Keratinocyte (primary cell): ENCODE measurements at regions not wholly inside any gene's neighbourhood (a gene's known extent, or its start where the extent isn't known, plus 50 kb on each side); places are given as distances from the start of the nearest gene placed in this dataset.
"Not testable (repeated sequence)": the region's sequence is repeated elsewhere in the genome, so short reads cannot be mapped to it uniquely, and the experiment has no call there.

Experiments
- DNase-seq: peaks from one replicate; pipeline ENCODE4 v3.0.0-alpha.2; 2011; ENCODE audit warnings: low read depth, missing footprints, low spot score
- FAIRE-seq: peaks from 2 replicates; lab custom pipeline; 2011; peaks lifted over from hg19 to GRCh38; lab: Jason Lieb, UNC
- H2AFZ ChIP-seq: 2 replicates; pipeline ENCODE4 v1.6.0; 2012; ENCODE audit warnings: low read length, control low read depth, inconsistent platforms; ENCODE audit not compliant: control insufficient read depth
- H3K27ac ChIP-seq: 2 replicates; pipeline ENCODE4 v1.5.1; 2011; ENCODE audit warnings: low read length; ENCODE audit not compliant: control insufficient read depth, insufficient read depth
- H3K27me3 ChIP-seq: 3 replicates; pipeline ENCODE4 v1.6.0; 2011; ENCODE audit warnings: low read length; ENCODE audit not compliant: control insufficient read depth, insufficient read depth; ENCODE audit errors: extremely low read depth
- H3K36me3 ChIP-seq, 2 experiments: 2 replicates in 1 of 2; 3 replicates in 1 of 2; pipeline ENCODE4 v1.5.1; 2011; ENCODE audit warnings: low read length in 2 of 2, mild to moderate bottlenecking in 1 of 2; ENCODE audit not compliant: control insufficient read depth in 2 of 2, insufficient read depth in 2 of 2; ENCODE audit errors: extremely low read depth in 1 of 2
- H3K4me1 ChIP-seq: 3 replicates; pipeline ENCODE4 v1.5.1; 2011; ENCODE audit warnings: low read length; ENCODE audit not compliant: control insufficient read depth, insufficient read depth; ENCODE audit errors: extremely low read depth
- H3K4me2 ChIP-seq: 3 replicates; pipeline ENCODE4 v1.6.0; 2011; ENCODE audit warnings: low read depth, low read length; ENCODE audit not compliant: control insufficient read depth, insufficient read depth; ENCODE audit errors: extremely low read depth
- H3K4me3 ChIP-seq, 3 experiments: fragments of 200-600 bp in 1 of 3; sonication (generic) in 1 of 3; 2 replicates in 2 of 3; 3 replicates in 1 of 3; pipeline ENCODE4 v1.5.1; 2011 to 2016; ENCODE audit warnings: low read length in 3 of 3, mild to moderate bottlenecking in 3 of 3, control low read depth in 2 of 3, inconsistent platforms in 1 of 3, low read depth in 1 of 3, mixed read lengths in 1 of 3, mixed run types in 1 of 3, moderate library complexity in 1 of 3; ENCODE audit not compliant: control insufficient read depth in 2 of 3, insufficient read depth in 2 of 3; ENCODE audit errors: extremely low read depth in 1 of 3
- H3K79me2 ChIP-seq: 2 replicates; pipeline ENCODE4 v1.6.0; 2012; ENCODE audit warnings: low read length; ENCODE audit not compliant: control insufficient read depth, insufficient read depth
- H3K9ac ChIP-seq: 3 replicates; pipeline ENCODE4 v1.6.0; 2011; ENCODE audit warnings: low read length; ENCODE audit not compliant: control insufficient read depth, insufficient read depth; ENCODE audit errors: extremely low read depth
- H3K9me1 ChIP-seq: 3 replicates; pipeline ENCODE4 v1.6.0; 2011; ENCODE audit warnings: low read length; ENCODE audit not compliant: control insufficient read depth, insufficient read depth; ENCODE audit errors: extremely low read depth
- H3K9me3 ChIP-seq: 2 replicates; pipeline ENCODE4 v1.5.1; 2012; ENCODE audit warnings: low read depth, low read length; ENCODE audit not compliant: control insufficient read depth
- H4K20me1 ChIP-seq: 3 replicates; pipeline ENCODE4 v1.6.0; 2011; ENCODE audit warnings: low read length; ENCODE audit not compliant: control insufficient read depth, insufficient read depth; ENCODE audit errors: extremely low read depth
- EZH2 ChIP-seq: IDR thresholded peaks from one replicate; pipeline ENCODE4 v1.6.1; 2012; ENCODE audit warnings: inconsistent platforms, mild to moderate bottlenecking, low read length, moderate library complexity
- dilution Hi-C: fragments of 300-500 bp; cut with MboI; formaldehyde crosslinking; loops from one replicate; pipeline ENCODE4 v1.7.0; 2020; ENCODE audit warnings: low sequenced_read_pairs; ENCODE audit not compliant: extremely low pct_ligation_motif_present
- TF ChIP-seq, protein P1 (sequence below), 3 experiments: IDR thresholded peaks in 1 of 3; conservative IDR thresholded peaks in 1 of 3; optimal IDR thresholded peaks in 1 of 3; 2 replicates in 2 of 3; 3 replicates in 1 of 3; pipeline versions ENCODE3 to v1.5.1; 2011; ENCODE audit warnings: low read length in 3 of 3, mild to moderate bottlenecking in 3 of 3, moderate library complexity in 2 of 3, control low read depth in 1 of 3, inconsistent platforms in 1 of 3; ENCODE audit not compliant: insufficient read depth in 2 of 3; ENCODE audit errors: extremely low read depth in 1 of 3

DNA sequence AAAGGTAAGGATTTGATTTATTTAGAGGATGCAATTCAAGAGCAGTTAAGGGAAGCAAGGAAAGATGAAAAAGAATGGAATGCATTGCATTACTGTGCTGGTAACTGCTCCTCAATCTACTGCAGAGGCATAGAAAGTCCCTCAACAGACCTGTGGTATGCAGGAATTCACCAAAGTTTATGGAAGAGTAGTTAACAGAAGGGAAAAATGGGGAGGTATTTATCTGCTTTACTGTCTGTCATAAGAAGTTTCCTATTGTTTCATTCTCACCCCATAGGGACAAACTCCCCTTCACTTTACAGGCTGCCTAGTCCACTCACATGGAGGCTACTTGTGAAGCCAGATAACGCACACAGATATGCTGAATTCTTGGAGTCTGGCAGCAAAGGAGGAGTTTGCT, 354.9 kb upstream of the SPRY2 start:
- no peaks in the 10 kb centered on the region for H3K27me3 ChIP-seq
- H3K9ac ChIP-seq: no peak overlapping the region
- no peak overlapping the region for H3K4me3 ChIP-seq
- H3K4me1 ChIP-seq: no peaks in the 10 kb centered on the region
- no peaks in the 10 kb centered on the region for H3K36me3 ChIP-seq
- no peaks in the 10 kb centered on the region for H3K9me3 ChIP-seq
- H2AFZ ChIP-seq: no peak overlapping the region
- H3K9me1 ChIP-seq: no peaks in the 10 kb centered on the region
- DNase-seq (no peak), FAIRE-seq (no peak)
- no peak overlapping the region for H3K27ac ChIP-seq
- H3K79me2 ChIP-seq: no peaks in the 10 kb centered on the region
- TF ChIP-seq, protein P1, sequence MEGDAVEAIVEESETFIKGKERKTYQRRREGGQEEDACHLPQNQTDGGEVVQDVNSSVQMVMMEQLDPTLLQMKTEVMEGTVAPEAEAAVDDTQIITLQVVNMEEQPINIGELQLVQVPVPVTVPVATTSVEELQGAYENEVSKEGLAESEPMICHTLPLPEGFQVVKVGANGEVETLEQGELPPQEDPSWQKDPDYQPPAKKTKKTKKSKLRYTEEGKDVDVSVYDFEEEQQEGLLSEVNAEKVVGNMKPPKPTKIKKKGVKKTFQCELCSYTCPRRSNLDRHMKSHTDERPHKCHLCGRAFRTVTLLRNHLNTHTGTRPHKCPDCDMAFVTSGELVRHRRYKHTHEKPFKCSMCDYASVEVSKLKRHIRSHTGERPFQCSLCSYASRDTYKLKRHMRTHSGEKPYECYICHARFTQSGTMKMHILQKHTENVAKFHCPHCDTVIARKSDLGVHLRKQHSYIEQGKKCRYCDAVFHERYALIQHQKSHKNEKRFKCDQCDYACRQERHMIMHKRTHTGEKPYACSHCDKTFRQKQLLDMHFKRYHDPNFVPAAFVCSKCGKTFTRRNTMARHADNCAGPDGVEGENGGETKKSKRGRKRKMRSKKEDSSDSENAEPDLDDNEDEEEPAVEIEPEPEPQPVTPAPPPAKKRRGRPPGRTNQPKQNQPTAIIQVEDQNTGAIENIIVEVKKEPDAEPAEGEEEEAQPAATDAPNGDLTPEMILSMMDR (optimal IDR thresholded peaks at IDR 0.05 in 1 of 3, IDR thresholded peaks at IDR 0.05 in 1 of 3, conservative IDR thresholded peaks at IDR 0.05 in 1 of 3; ENCODE audit: extremely low read depth in 1 of 3, insufficient read depth in 2 of 3, low read length in 3 of 3): no peak
- TF ChIP-seq EZH2: no peak
- no peak overlapping the region for H3K4me2 ChIP-seq
- dilution Hi-C loops: no loop called here
- no peaks in the 10 kb centered on the region for H4K20me1 ChIP-seq

DNA sequence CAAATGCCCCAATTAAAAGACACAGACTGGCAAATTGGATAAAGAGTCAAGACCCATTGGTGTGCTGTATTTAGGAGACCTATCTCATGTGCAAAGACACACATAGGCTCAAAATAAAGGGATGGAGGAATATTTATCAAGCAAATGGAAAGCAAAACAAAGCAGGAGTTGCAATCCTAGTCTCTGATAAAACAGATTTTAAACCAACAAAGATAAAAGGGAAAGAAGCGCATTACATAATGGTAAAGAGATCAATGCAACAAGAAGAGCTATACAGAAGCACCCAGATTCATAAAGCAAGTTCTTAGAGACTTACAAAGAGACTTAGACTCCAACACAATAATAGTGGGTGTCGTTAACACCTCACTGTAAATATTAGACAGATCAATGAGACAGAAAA, 350.9 kb upstream of the SPRY2 start:
- H3K4me3 ChIP-seq, H3K4me2 ChIP-seq, H3K79me2 ChIP-seq, dilution Hi-C loops, FAIRE-seq, H3K9me3 ChIP-seq, H3K27ac ChIP-seq, H2AFZ ChIP-seq, DNase-seq, H3K4me1 ChIP-seq, H3K36me3 ChIP-seq, H3K9me1 ChIP-seq, H3K9ac ChIP-seq, H4K20me1 ChIP-seq, H3K27me3 ChIP-seq: not testable (repeated sequence)

DNA sequence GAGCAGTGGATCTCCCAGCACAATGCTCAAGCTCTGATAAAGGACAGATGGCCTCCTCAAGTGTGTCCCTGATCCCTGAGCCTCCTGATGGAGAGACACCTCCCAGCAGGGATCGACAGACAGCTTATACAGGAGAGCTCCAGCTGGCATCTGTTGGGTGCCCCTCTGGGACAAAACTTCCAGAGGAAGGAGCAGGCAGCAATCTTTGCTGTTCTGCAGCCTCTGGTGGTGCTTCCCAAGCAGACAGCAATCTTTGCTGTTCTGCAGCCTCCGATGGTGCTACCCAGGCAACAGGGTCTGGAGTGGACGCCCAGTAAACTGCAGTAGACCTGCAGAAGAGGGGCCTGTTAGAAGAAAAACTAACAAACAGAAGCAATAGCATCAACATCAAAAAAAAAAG, 349.3 kb upstream of the SPRY2 start:
- FAIRE-seq: no peak
- no peak overlapping the region for H3K27ac ChIP-seq
- H3K4me1 ChIP-seq: no peaks in the 10 kb centered on the region
- no peaks in the 10 kb centered on the region for H3K27me3 ChIP-seq
- H3K9me3 ChIP-seq: no peaks in the 10 kb centered on the region
- no peak overlapping the region for H3K9ac ChIP-seq
- dilution Hi-C loops: no loop called here
- H3K9me1 ChIP-seq: no peaks in the 10 kb centered on the region
- no peaks in the 10 kb centered on the region for H4K20me1 ChIP-seq
- no peak overlapping the region for H3K4me2 ChIP-seq
- no peaks in the 10 kb centered on the region for H3K36me3 ChIP-seq
- no peak for TF ChIP-seq EZH2
- TF ChIP-seq, protein P1 (optimal IDR thresholded peaks at IDR 0.05 in 1 of 3, IDR thresholded peaks at IDR 0.05 in 1 of 3, conservative IDR thresholded peaks at IDR 0.05 in 1 of 3; ENCODE audit: extremely low read depth in 1 of 3, insufficient read depth in 2 of 3, low read length in 3 of 3): no peak
- H2AFZ ChIP-seq: no peak overlapping the region
- no peak for DNase-seq
- H3K4me3 ChIP-seq: no peak overlapping the region
- no peaks in the 10 kb centered on the region for H3K79me2 ChIP-seq
